SU-DHL-6 (cell line): ENCODE measurements at regions not wholly inside any gene's neighbourhood (a gene's known extent, or its start where the extent isn't known, plus 50 kb on each side); places are given as distances from the start of the nearest gene placed in this dataset.

ENCODE experiments used
- H2AFZ ChIP-seq: fragments of 200-600 bp; sonication (generic); 2 replicates; pipeline ENCODE4 v1.6.1; 2014; ENCODE audit warnings: low read depth, mild to moderate bottlenecking, moderate library complexity, mixed read lengths, antibody characterized with exemption, low read length; ENCODE audit not compliant: severe bottlenecking
- H3F3A ChIP-seq: fragments of 200-600 bp; shearing (Covaris generic); 2 replicates; pipeline ENCODE4 v1.6.0; 2016; ENCODE audit warnings: antibody characterized with exemption, mild to moderate bottlenecking; ENCODE audit not compliant: insufficient read depth
- H3K27ac ChIP-seq: fragments of 200-600 bp; sonication (generic); 2 replicates; pipeline ENCODE4 v1.5.1; 2016; ENCODE audit warnings: low read depth, mild to moderate bottlenecking, low read length, moderate library complexity, mixed read lengths
- H3K27me3 ChIP-seq: fragments of 200-600 bp; sonication (generic), shearing (Covaris generic); 2 replicates; pipeline ENCODE4 v1.6.0; 2014; ENCODE audit warnings: mild to moderate bottlenecking, low read length
- H3K36me3 ChIP-seq: fragments of 200-600 bp; sonication (generic); 2 replicates; pipeline ENCODE4 v1.6.1; 2014; ENCODE audit warnings: mild to moderate bottlenecking, low read length, mixed read lengths
- H3K4me2 ChIP-seq: fragments of 300-600, 200-600 bp; shearing (Covaris generic), sonication (generic); 2 replicates; pipeline ENCODE4 v1.6.0; 2014; ENCODE audit warnings: low read length, low read depth, mild to moderate bottlenecking; ENCODE audit not compliant: poor library complexity, severe bottlenecking
- H3K4me3 ChIP-seq: fragments of 200-600 bp; sonication (generic); 2 replicates; pipeline ENCODE4 v1.5.1; 2014; ENCODE audit warnings: antibody characterized with exemption, low read length, mild to moderate bottlenecking, mixed read lengths; ENCODE audit not compliant: insufficient read depth, poor library complexity, severe bottlenecking
- H3K79me2 ChIP-seq: fragments of 200-600 bp; sonication (generic); 2 replicates; pipeline ENCODE4 v1.6.1; 2014; ENCODE audit warnings: mild to moderate bottlenecking, low read length, moderate library complexity; ENCODE audit not compliant: insufficient read depth
- H3K9ac ChIP-seq: fragments of 200-600 bp; sonication (generic); 2 replicates; pipeline ENCODE4 v1.7.0; 2014; ENCODE audit warnings: mild to moderate bottlenecking, low read length
- H3K9me2 ChIP-seq: fragments of 200-600 bp; sonication (generic); replicated peaks from 2 replicates; pipeline ENCODE4 v1.6.1; 2014; ENCODE audit warnings: low read length; ENCODE audit not compliant: insufficient read depth
- H3K9me3 ChIP-seq: fragments of 200-600 bp; sonication (generic); 2 replicates; pipeline ENCODE4 v1.6.1; 2014; ENCODE audit warnings: low read length, mixed read lengths; ENCODE audit not compliant: insufficient read depth
- H4K20me1 ChIP-seq: fragments of 200-600 bp; sonication (generic); 2 replicates; pipeline ENCODE4 v1.6.1; 2014; ENCODE audit warnings: low read depth, mild to moderate bottlenecking, antibody characterized with exemption, low read length, moderate library complexity, mixed read lengths
- EZH2phosphoT487 ChIP-seq: fragments of 200-600 bp; sonication (generic), shearing (Covaris generic); conservative IDR thresholded peaks from 2 replicates; pipeline ENCODE4 v1.6.1; 2018; ENCODE audit warnings: mild to moderate bottlenecking, antibody characterized with exemption, low read length, moderate library complexity, mixed read lengths
- TF ChIP-seq, protein P1 (sequence below): fragments of 200-600 bp; sonication (generic); IDR thresholded peaks from one replicate; pipeline ENCODE4 v1.5.1; 2017; ENCODE audit warnings: antibody characterized with exemption, mild to moderate bottlenecking, low read length, moderate library complexity; ENCODE audit not compliant: insufficient read depth, poor library complexity, severe bottlenecking

DNA sequence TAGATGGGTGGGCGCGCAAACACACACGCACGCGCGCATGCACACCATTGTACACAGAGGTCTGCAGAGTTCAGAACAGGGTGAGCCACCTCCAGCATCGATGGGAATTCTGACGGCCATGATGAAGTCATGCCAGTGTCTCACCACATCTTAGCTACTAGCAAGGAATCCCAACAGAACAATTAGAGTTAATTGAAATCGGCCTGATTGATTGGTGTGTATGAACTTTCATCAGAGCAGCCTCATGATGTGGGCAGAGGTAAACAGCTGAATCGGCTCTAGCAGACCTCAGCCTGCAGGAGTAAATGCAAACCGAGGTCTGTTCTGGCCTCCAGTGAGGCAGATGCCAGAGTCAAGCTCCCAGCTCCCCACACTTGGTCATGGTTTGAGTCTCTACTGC is 200.6 kb downstream of the CBLN1 start:
- no peaks in the 10 kb centered on the region for H3K36me3 ChIP-seq
- H3K27me3 ChIP-seq = no peaks in the 10 kb centered on the region
- H4K20me1 ChIP-seq = no peaks in the 10 kb centered on the region
- no peaks in the 10 kb centered on the region for H3F3A ChIP-seq
- H3K4me2 ChIP-seq = no peak overlapping the region
- no peak overlapping the region for H2AFZ ChIP-seq
- no peak overlapping the region for H3K9ac ChIP-seq
- no peaks in the 10 kb centered on the region for H3K79me2 ChIP-seq
- H3K9me2 ChIP-seq = no peaks in the 10 kb centered on the region
- H3K4me3 ChIP-seq = no peak overlapping the region
- TF ChIP-seq, protein P1, sequence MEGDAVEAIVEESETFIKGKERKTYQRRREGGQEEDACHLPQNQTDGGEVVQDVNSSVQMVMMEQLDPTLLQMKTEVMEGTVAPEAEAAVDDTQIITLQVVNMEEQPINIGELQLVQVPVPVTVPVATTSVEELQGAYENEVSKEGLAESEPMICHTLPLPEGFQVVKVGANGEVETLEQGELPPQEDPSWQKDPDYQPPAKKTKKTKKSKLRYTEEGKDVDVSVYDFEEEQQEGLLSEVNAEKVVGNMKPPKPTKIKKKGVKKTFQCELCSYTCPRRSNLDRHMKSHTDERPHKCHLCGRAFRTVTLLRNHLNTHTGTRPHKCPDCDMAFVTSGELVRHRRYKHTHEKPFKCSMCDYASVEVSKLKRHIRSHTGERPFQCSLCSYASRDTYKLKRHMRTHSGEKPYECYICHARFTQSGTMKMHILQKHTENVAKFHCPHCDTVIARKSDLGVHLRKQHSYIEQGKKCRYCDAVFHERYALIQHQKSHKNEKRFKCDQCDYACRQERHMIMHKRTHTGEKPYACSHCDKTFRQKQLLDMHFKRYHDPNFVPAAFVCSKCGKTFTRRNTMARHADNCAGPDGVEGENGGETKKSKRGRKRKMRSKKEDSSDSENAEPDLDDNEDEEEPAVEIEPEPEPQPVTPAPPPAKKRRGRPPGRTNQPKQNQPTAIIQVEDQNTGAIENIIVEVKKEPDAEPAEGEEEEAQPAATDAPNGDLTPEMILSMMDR = no peak
- no peak for TF ChIP-seq EZH2phosphoT487
- no peak overlapping the region for H3K27ac ChIP-seq
- H3K9me3 ChIP-seq = peaks cover 10% of the 10 kb centered on the region; the same call in 1 of the 2 replicates

DNA sequence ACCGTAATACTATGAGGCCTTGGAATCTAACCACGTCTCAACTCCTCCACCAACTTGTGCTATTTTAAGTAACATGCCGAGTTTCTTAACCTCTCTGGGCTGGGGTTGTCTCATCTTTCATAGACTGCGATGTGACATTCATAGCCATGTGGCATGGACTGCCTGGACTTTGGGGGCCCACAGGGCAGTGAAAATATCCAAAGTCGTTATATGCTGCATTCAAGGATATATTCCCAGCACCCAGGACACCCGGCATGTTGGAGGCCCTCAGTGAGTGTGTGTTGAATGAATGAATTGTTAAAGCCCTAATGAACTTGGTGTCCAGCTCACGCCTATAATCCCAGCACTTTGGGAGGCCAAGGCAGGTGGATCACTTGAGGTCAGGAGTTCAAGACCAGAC is 203.1 kb downstream of the CBLN1 start:
- Histone ChIP-seq H3K79me2 (no peaks in the 10 kb centered on the region), H2AFZ (no peak overlapping the region), H3F3A (no peaks in the 10 kb centered on the region), H3K27me3 (no peaks in the 10 kb centered on the region), H4K20me1 (no peaks in the 10 kb centered on the region), H3K9me3 (no peaks in the 10 kb centered on the region), H3K4me3 (no peak overlapping the region), H3K4me2 (no peak overlapping the region), H3K9me2 (no peaks in the 10 kb centered on the region), H3K27ac (no peak overlapping the region), H3K36me3 (no peaks in the 10 kb centered on the region), H3K9ac (no peak overlapping the region)
- TF ChIP-seq, protein P1 = no peak
- no peak for TF ChIP-seq EZH2phosphoT487

DNA sequence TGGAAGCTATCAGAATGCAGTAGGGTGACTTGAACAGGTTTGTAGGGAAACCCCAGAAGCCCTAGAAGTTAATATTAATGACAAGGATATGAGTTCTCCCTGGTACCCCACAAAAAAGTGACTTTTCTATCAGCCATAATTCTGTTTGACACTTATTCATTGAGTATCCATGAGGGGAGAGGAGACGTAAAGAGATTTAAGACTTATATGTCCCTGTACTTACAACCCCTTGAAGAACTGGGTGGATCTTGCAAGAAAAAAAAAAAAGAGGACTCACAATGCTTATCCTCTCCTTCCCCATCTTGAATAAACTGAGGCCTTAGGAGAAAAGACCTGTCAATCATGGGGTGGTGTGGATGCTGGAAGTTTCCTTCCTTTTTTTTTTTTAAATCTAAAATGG is 203.5 kb downstream of the CBLN1 start:
- Histone ChIP-seq H3K4me3 (no peak overlapping the region), H3K9ac (no peak overlapping the region), H3K27me3 (no peaks in the 10 kb centered on the region), H3K9me3 (no peaks in the 10 kb centered on the region), H3K9me2 (no peaks in the 10 kb centered on the region), H2AFZ (no peak overlapping the region), H3K79me2 (no peaks in the 10 kb centered on the region), H3K4me2 (no peak overlapping the region), H3F3A (no peaks in the 10 kb centered on the region), H4K20me1 (no peaks in the 10 kb centered on the region), H3K27ac (no peak overlapping the region), H3K36me3 (no peaks in the 10 kb centered on the region)
- TF ChIP-seq, protein P1 = no peak
- TF ChIP-seq EZH2phosphoT487 = no peak

DNA sequence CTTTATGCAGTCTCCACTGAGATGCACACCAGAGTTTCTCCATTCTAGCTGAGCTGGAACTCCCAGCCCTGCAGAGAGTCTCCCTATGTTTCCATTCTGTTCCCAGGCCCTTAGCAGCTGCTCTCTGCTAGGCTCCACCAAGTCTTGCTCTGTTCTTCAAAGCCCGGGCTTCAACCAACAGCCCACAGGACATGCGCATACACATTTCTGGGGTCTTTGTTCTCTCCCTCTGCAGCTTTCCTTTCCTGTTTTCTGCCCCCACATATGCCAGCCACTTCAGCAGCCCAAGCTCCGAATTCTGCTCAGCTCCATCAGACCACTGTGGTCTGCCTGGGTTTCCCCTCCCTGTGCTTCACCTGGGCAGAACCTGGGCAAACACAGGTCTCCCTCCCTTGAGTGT is 205.9 kb downstream of the CBLN1 start:
- H3K27me3 ChIP-seq = no peaks in the 10 kb centered on the region
- H2AFZ ChIP-seq = no peak overlapping the region
- TF ChIP-seq EZH2phosphoT487 = no peak
- TF ChIP-seq, protein P1 = no peak
- no peaks in the 10 kb centered on the region for H4K20me1 ChIP-seq
- no peak overlapping the region for H3K27ac ChIP-seq
- no peaks in the 10 kb centered on the region for H3K79me2 ChIP-seq
- H3K9ac ChIP-seq = no peak overlapping the region
- no peak overlapping the region for H3K4me3 ChIP-seq
- no peak overlapping the region for H3K4me2 ChIP-seq
- no peaks in the 10 kb centered on the region for H3K9me2 ChIP-seq
- no peaks in the 10 kb centered on the region for H3K36me3 ChIP-seq
- no peaks in the 10 kb centered on the region for H3F3A ChIP-seq
- no peaks in the 10 kb centered on the region for H3K9me3 ChIP-seq
